A673 (cell line): ENCODE measurements at regions not wholly inside any gene's neighbourhood (a gene's known extent, or its start where the extent isn't known, plus 50 kb on each side); places are given as distances from the start of the nearest gene placed in this dataset.

Source experiments
- CTCF ChIP-seq: fragments of 300-800, 200-600 bp; sonication (generic); conservative IDR thresholded peaks from 2 replicates; pipeline ENCODE4 v1.5.1; 2017; ENCODE audit warnings: low read depth, mild to moderate bottlenecking, antibody characterized with exemption, low read length, moderate library complexity, mixed read lengths
- EZH2 ChIP-seq: fragments of 200-600 bp; sonication (generic); IDR thresholded peaks from 2 replicates; pipeline ENCODE4 v1.6.1; 2017; ENCODE audit warnings: borderline replicate concordance, low read depth, mild to moderate bottlenecking, mixed read lengths, antibody characterized with exemption, low read length; ENCODE audit not compliant: poor library complexity, severe bottlenecking

DNA sequence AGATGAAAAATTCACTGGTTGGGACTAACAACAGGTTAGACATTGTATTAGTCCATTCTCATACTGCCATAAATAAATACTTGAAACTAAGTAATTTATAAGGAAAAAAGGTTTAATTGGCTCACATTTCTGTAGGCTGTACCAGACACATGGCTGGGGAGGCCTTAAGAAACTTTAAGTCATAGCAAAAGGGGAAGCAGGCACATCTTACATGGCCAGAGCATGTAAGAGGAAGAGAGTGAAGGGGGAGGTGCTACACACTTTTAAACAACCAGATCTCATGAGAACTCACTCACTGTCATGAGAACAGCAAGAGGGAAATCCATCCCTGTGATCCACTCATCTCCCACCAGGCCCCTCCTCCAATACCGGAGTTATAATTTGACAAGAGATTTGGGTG, 125.9 kb downstream of the SUCLA2 start:
- no peak for TF ChIP-seq CTCF
- no peak for TF ChIP-seq EZH2
